OCI-LY1 (cell line): ENCODE measurements at regions not wholly inside any gene's neighbourhood (a gene's known extent, or its start where the extent isn't known, plus 50 kb on each side); places are given as distances from the start of the nearest gene placed in this dataset.
"Not testable (repeated sequence)": the region's sequence is repeated elsewhere in the genome, so short reads cannot be mapped to it uniquely, and the experiment has no call there.

Experiments used
- CTCF ChIP-seq: fragments of 200-600 bp; sonication (generic), shearing (Covaris generic); IDR thresholded peaks from 2 replicates; pipeline ENCODE4 v1.5.1; 2017; ENCODE audit warnings: mild to moderate bottlenecking, antibody characterized with exemption, low read length, moderate library complexity, mixed read lengths
- EZH2 ChIP-seq: fragments of 200-600 bp; sonication (generic), shearing (Covaris generic); IDR thresholded peaks from 2 replicates; pipeline ENCODE4 v1.8.0; 2017; ENCODE audit warnings: borderline replicate concordance, mixed run types, mild to moderate bottlenecking, antibody characterized with exemption, low read length, moderate library complexity, mixed read lengths

- TF ChIP-seq CTCF, EZH2: not testable (repeated sequence)
These were observed 422.3 kb downstream of the CCDC85A start for GRCh38 chr2:56606086-56606485.
